GM21360 (cell line): ENCODE measurements at regions not wholly inside any gene's neighbourhood (a gene's known extent, or its start where the extent isn't known, plus 50 kb on each side); places are given as distances from the start of the nearest gene placed in this dataset.

Experiments
- ATAC-seq: cut with Tn5 transposase; IDR thresholded peaks from one replicate; pipeline ENCODE4 v1.9.1; 2021; ENCODE audit warnings: mild to moderate bottlenecking, moderate library complexity; ENCODE audit not compliant: unreplicated experiment

- no peak for ATAC-seq
Measured at GRCh38 chr16:64470916-64471315, 650.9 kb downstream of the CDH11 start.

- ATAC-seq: no peak
Measured at GRCh38 chr16:64469906-64470702, 651.8 kb downstream of the CDH11 start.

- no peak for ATAC-seq
Measured at GRCh38 chr16:64469351-64469750, 652.5 kb downstream of the CDH11 start.

GRCh38 chr16:64468515-64469090, 653.3 kb downstream of the CDH11 start:
- no peak for ATAC-seq

GRCh38 chr16:64459821-64460220, 662.0 kb downstream of the CDH11 start:
- no peak for ATAC-seq

- no peak for ATAC-seq
Measured at GRCh38 chr16:64459402-64459801, 662.5 kb downstream of the CDH11 start.

GRCh38 chr16:64455275-64455674, 666.6 kb downstream of the CDH11 start:
- no peak for ATAC-seq

- ATAC-seq: no peak
Measured at GRCh38 chr16:64453646-64454045, 668.2 kb downstream of the CDH11 start.

- no peak for ATAC-seq
Measured at GRCh38 chr16:64452446-64452845, 669.4 kb downstream of the CDH11 start.

GRCh38 chr16:64450177-64450576, 671.7 kb downstream of the CDH11 start:
- no peak for ATAC-seq

- ATAC-seq: no peak
Measured at GRCh38 chr16:64449506-64449905, 672.4 kb downstream of the CDH11 start.

- no peak for ATAC-seq
Measured at GRCh38 chr16:64445649-64446048, 676.2 kb downstream of the CDH11 start.

GRCh38 chr16:64445245-64445644, 676.6 kb downstream of the CDH11 start:
- no peak for ATAC-seq

GRCh38 chr16:64440421-64440831, 681.4 kb downstream of the CDH11 start:
- no peak for ATAC-seq

- ATAC-seq: no peak
Measured at GRCh38 chr16:64440005-64440404, 681.9 kb downstream of the CDH11 start.

- no peak for ATAC-seq
Measured at GRCh38 chr16:64437706-64438324, 684.0 kb downstream of the CDH11 start.

GRCh38 chr16:64434526-64435069, 687.3 kb downstream of the CDH11 start:
- no peak for ATAC-seq

- ATAC-seq: no peak
Measured at GRCh38 chr16:64428463-64429113, 693.3 kb downstream of the CDH11 start.

GRCh38 chr16:64426131-64426666, 695.7 kb downstream of the CDH11 start:
- ATAC-seq: no peak

- ATAC-seq: no peak
Measured at GRCh38 chr16:64425381-64425780, 696.5 kb downstream of the CDH11 start.

- no peak for ATAC-seq
Measured at GRCh38 chr16:64422259-64422658, 699.6 kb downstream of the CDH11 start.
